ENCODE measurements at regions not wholly inside any gene's neighbourhood (a gene's known extent, or its start where the extent isn't known, plus 50 kb on each side); places are given as distances from the start of the nearest gene placed in this dataset.

- TF ChIP-seq CTCF (conservative IDR thresholded peaks at IDR 0.05) (no peak), ZFX (IDR thresholded peaks at IDR 0.05) (no peak)
These were observed 294.3 kb upstream of the SOX4 start for GRCh38 chr6:21299216-21299615.
